Stimulated activated effector memory CD8-positive, alpha-beta T cell treated with anti-CD3 and anti-CD28 coated beads, Interleukin-12 subunit alpha, Interleukin-12 subunit beta, amount 100 ng/mL, for 72 hours (primary cell): ENCODE measurements at regions not wholly inside any gene's neighbourhood (a gene's known extent, or its start where the extent isn't known, plus 50 kb on each side); places are given as distances from the start of the nearest gene placed in this dataset.
"Not testable (repeated sequence)": the region's sequence is repeated elsewhere in the genome, so short reads cannot be mapped to it uniquely, and the experiment has no call there.

ENCODE experiments used
- ATAC-seq: fragments of 150-1000 bp; cut with Tn5 transposase; 2 replicates; pipeline ENCODE4 v1.10.0; 2021
- DNase-seq, 2 donors: peaks; one replicate each; pipeline ENCODE4 v3.0.0; 2021 to 2022; ENCODE audit warnings: low spot score in 2 of 2
- H3K27ac Mint-ChIP-seq: one replicate; pipeline ENCODE4 v1.8.0; 2022; ENCODE audit warnings: mild to moderate bottlenecking, mixed read lengths
- H3K36me3 Mint-ChIP-seq: one replicate; pipeline ENCODE4 v1.8.0; 2022; ENCODE audit warnings: mild to moderate bottlenecking, mixed read lengths
- H3K4me1 Mint-ChIP-seq: one replicate; pipeline ENCODE4 v1.8.0; 2022; ENCODE audit warnings: mixed read lengths
- H3K4me3 Mint-ChIP-seq: one replicate; pipeline ENCODE4 v1.8.0; 2022; ENCODE audit warnings: mild to moderate bottlenecking, mixed read lengths
- H3K9me3 Mint-ChIP-seq: one replicate; pipeline ENCODE4 v1.8.0; 2022; ENCODE audit warnings: mixed read lengths

DNA sequence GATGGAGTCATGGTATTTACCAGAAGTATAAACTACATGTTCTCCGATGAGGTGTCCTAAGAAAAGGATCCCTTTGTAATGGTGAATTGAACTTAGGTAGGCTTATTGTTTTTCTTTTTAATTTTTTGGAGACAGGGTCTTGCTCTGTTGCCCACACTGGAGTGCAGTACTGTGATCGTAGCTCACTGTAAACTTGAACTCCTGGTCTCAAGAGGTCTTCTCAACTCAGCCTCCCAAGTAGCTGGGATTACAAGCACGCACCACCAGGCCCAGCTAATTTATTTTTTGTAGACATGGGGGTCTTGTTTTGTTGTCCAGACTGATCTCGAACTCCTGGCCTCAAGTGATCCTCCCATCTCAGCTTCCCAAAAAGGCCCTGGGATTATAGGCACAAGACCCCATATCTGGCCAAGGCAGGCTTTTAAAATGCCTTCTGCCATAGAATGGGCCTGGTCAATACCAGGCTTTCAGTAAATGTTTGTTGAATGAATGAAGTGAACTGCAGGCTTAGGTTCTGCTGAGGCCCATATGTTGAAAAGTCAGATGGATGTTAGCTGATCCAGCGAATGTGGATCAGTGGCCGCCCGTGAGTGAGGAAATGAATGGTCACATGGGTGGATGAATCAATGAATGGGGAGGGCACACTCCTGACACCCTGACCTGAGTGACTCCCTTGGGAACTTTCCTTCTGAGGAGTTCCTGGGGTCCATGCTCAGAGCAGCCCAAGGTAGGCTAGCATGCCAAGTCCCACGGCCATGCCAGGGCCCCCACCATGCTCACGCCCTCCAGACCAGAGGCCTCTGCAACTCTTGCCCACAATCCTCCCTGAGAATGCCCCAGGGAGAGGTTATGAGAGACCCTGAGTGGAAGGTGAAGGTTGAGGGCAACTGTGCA is 118.0 kb upstream of the MYCN start:
- ATAC-seq (no peak), DNase-seq (no peak)
- no peaks in the 10 kb centered on the region for H3K36me3 Mint-ChIP-seq
- H3K27ac Mint-ChIP-seq: no peak overlapping the region
- H3K4me3 Mint-ChIP-seq: no peak overlapping the region
- H3K4me1 Mint-ChIP-seq: no peaks in the 10 kb centered on the region
- no peaks in the 10 kb centered on the region for H3K9me3 Mint-ChIP-seq

DNA sequence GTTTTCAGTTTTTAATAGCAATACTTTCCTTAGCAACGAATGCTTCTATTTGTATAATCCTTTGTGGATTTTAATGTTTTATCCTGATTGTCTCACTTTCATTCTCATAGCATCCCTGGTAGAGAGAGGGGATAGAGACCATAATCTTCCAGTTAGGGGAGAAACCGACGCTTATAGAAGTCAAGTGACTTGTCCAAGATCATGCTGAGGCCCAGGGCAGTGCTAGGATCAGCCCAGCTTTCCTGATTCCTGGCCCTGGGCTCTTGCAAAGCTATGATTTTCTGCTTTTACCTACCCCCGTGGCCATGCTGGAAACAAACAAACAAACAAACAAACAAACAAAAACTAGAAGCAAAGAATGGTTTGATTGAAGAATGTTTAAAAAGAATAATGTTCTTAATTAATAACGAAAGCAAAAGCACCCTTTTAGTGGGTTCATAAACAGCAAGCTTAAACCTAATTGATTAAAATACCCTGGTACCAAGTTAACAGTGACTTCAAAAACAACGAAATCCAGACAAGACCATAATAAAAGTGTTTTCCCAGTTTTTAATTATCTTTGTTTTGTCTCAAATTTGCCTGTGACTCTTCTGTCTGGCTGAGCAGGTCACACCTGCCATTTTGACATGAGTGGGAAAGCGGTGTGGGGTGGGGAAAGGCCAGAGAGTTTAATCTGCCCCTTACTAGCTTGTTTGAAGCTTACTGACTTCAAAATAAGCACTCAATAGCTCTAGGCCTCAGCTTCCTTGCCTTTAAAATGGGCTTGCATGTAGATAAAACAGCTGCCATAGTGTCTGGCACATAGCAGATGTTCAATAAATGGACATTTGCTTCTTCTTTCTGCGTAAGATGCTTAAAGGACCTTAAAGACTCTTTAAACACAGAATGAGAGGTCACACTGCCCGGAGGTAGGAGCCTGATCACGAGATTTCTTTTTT is 116.6 kb upstream of the MYCN start:
- H3K4me1 Mint-ChIP-seq: no peaks in the 10 kb centered on the region
- H3K27ac Mint-ChIP-seq: no peak overlapping the region
- ATAC-seq: no peak

DNA sequence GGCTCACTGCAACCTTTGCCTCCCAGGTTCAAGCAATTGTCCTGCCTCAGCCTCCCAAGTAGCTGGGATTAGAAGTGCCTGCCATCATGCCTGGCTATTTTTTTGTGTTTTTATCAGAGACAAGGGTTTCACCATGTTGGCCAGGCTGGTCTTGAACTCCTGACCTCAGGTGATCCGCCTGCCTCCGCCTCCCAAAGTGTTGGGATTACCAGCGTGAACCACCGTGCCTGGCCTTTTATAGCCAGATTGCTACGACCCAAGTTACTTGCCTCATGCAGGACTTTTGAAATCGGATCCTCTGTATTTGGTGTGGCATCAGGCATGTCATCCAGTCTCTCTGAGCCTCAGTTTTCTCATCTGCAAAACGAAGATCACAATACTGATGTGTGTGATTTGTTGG is 115.9 kb upstream of the MYCN start:
- ATAC-seq, DNase-seq, H3K4me1 Mint-ChIP-seq, H3K36me3 Mint-ChIP-seq, H3K4me3 Mint-ChIP-seq, H3K27ac Mint-ChIP-seq, H3K9me3 Mint-ChIP-seq: not testable (repeated sequence)

More for the DNA sequence above, 116.6 kb upstream of the MYCN start:
- DNase-seq: no peak
- Mint-ChIP-seq H3K36me3 (no peaks in the 10 kb centered on the region), H3K9me3 (no peaks in the 10 kb centered on the region), H3K4me3 (no peak overlapping the region)

DNA sequence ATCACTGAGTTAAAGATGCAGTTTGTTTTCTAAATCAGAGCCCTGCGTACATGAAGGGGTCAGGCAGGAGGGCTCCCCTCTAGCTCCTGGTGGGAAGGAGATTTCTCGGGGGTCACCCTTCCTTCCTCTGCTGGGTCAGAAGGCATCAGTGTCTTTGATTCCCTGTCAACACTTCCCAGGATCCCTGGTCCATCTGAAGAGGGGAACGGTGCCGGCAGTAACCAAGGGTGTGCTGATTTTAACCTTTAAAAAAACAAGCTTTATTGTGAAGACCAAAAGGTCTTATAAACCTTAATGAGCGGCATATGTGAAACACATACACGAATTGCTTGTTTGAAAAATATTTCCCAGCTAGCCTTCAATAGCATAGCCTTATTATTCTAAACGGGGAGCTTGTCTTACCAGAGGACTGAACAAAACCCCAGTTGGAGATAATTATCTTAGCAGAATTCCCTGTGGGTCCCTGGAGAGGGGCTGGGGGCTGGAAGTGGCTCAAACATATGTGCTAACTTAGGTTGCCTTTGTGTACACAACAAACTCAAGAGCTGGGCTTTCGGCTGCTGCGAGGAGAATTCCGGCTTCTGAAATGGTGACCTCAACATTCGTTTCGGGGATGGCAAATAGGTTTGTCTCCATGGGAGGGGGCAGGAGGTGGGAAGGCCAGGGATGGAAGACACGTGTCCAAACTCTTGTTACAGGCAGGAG is 114.9 kb upstream of the MYCN start:
- no peak for DNase-seq
- no peak overlapping the region for H3K27ac Mint-ChIP-seq
- H3K9me3 Mint-ChIP-seq: no peaks in the 10 kb centered on the region
- H3K4me3 Mint-ChIP-seq: no peak overlapping the region
- ATAC-seq: no peak
- no peaks in the 10 kb centered on the region for H3K4me1 Mint-ChIP-seq
- H3K36me3 Mint-ChIP-seq: no peaks in the 10 kb centered on the region

DNA sequence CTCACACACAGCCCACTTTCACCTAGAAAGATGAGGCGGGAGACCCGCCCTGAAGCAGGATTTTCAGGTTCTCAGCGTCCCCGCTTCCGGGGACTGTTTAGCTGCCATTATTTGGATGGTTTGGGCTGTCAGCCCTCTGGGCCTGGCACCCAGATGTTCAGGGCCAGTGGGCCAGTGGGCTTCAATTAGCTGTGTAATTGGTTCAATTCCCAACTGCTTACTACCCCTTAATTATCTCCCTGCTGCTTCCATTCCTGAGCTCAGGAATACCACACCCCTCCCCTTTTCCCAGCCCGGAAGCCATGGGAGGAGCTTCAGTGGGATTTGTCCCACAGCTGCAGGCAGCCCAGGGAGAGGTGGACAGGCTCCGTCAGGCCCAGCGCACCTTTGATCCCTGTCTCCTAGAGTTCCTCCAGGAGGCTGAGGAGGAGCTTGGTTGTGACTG is 114.1 kb upstream of the MYCN start:
- Mint-ChIP-seq H3K9me3 (no peaks in the 10 kb centered on the region), H3K4me1 (no peaks in the 10 kb centered on the region), H3K27ac (no peak overlapping the region), H3K4me3 (no peak overlapping the region), H3K36me3 (no peaks in the 10 kb centered on the region)
- no peak for ATAC-seq
- no peak for DNase-seq

DNA sequence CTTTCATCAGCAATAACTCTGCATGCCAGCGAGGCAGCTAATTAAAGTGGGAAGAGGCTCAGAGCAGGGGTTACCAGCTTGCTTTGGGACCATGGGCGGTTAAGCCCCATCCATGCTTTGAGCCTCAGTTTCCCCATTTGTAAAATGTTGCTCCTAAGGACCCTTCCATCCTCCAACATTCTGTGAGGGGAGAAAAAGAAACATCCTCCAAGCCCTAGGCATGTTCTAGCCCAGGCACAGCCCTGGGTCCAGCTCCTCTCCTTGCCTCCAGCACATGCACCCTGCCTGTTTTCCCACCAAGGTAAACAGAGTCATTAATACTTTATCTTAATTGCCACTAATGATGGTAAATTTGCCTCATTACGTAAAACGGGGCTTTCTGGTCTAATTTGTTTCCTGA is 113.3 kb upstream of the MYCN start:
- Mint-ChIP-seq H3K4me1 (no peaks in the 10 kb centered on the region), H3K36me3 (no peaks in the 10 kb centered on the region), H3K9me3 (no peaks in the 10 kb centered on the region), H3K27ac (no peak overlapping the region), H3K4me3 (no peak overlapping the region)
- ATAC-seq: no peak
- DNase-seq: no peak

DNA sequence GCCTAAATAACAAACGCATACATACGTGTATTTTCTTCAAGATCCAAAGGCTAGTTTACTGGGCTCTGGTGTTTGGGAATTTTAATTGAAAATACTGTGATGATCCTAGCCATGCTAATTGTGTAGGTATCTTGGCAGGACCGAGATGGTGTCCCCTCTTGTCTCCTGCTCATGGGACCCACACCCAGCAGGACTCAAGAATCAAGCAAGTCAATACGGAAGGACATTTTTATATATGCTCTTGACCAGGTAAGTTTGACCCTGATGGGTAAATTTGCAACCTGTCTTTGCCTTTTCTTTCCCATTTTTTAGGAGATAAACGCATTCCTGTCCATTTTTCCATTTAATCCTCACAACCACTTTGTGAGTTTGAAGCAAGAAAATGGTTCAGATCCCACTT is 111.8 kb upstream of the MYCN start:
- H3K36me3 Mint-ChIP-seq: no peaks in the 10 kb centered on the region
- no peaks in the 10 kb centered on the region for H3K4me1 Mint-ChIP-seq
- DNase-seq (no peak), ATAC-seq (no peak)
- H3K4me3 Mint-ChIP-seq: no peak overlapping the region
- H3K27ac Mint-ChIP-seq: no peak overlapping the region
- no peaks in the 10 kb centered on the region for H3K9me3 Mint-ChIP-seq

DNA sequence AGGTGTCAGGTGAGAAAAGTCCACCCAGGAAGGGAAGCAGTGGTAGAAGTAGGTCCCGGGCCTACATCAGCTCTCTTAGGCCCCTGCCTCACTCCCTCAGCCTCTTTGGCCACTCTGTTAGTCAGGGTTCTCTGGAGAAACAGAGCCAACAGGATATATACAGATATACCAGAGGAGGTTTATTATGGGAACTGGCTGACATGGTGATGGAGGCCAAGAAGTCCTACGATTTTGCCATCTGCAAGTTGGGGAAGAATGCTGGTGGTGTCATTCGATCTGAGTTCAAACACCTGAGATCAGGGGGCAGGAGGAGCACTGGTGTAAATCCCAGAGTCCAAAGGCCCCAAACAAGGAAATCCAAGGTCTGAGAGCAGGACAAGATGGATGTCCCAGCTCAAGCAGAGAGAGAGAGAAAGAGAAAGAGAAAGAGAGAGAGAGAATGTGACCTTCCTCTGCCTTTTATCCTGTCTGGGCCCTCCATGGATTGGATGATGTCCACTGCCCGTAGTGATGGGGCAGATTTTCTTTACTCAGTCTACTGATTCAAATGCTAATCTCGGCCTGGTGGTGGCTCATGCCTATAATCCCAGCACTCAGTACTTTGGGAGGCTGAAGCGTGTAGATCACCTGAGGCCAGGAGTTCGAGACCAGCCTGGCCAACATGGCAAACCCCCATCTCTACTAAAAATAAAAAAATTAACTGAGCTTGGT is 111.1 kb upstream of the MYCN start:
- Mint-ChIP-seq H3K27ac (no peak overlapping the region), H3K4me3 (no peak overlapping the region), H3K4me1 (no peaks in the 10 kb centered on the region), H3K9me3 (no peaks in the 10 kb centered on the region), H3K36me3 (no peaks in the 10 kb centered on the region)
- DNase-seq (no peak), ATAC-seq (no peak)

DNA sequence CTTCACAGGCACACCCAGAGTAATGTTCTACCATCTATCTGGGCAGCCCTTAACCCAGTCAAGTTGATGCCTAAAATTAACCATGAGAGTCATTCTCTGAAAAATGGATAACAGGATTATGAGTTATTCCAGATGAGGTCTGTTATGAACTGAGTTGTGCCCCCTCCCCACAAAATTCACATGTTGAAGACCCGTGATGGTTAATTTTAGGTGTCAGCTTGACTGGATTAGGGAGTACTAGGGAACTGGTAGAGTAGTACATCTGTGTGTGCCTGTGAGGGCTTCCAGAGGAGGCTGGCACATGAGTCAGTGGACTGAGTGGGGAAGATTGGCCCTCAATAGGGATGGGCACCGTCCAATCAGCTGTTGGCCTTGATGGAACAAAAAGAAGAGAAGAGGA is 110.4 kb upstream of the MYCN start:
- ATAC-seq (no peak), DNase-seq (no peak)
- H3K4me3 Mint-ChIP-seq: no peak overlapping the region
- no peaks in the 10 kb centered on the region for H3K36me3 Mint-ChIP-seq
- H3K4me1 Mint-ChIP-seq: no peaks in the 10 kb centered on the region
- H3K9me3 Mint-ChIP-seq: no peaks in the 10 kb centered on the region
- H3K27ac Mint-ChIP-seq: no peak overlapping the region

DNA sequence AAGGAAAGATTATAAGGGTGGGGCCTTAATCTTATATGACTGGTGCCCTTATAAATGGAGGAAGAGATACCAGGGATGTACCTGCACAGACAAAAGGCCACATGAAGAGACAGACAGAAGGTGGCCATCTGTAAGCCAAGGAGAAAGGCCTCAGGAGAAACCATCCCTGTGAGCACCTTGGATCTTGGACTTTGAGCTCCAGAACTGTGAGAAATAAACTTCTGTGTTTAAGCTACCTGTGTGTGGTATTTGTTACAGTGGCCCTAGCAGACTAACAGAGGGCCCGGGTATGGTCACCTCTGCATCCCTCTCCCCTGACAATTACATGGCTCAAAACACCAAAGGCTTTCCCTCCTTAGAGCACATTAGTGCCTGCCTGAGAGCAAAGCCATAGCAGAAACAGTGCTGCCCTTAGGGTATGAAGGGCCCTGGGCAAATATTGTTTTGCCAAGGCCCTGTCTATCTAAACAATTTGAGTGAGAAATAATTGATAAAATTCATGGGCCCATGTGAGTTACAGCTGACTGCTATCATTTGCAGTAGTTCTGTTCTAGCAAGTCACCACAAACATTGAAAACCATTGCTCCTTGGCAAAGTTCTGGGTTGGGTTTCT is 109.3 kb upstream of the MYCN start:
- no peaks in the 10 kb centered on the region for H3K9me3 Mint-ChIP-seq
- no peak overlapping the region for H3K4me3 Mint-ChIP-seq
- ATAC-seq: no peak
- H3K36me3 Mint-ChIP-seq: no peaks in the 10 kb centered on the region
- no peaks in the 10 kb centered on the region for H3K4me1 Mint-ChIP-seq
- H3K27ac Mint-ChIP-seq: no peak overlapping the region
- no peak for DNase-seq

DNA sequence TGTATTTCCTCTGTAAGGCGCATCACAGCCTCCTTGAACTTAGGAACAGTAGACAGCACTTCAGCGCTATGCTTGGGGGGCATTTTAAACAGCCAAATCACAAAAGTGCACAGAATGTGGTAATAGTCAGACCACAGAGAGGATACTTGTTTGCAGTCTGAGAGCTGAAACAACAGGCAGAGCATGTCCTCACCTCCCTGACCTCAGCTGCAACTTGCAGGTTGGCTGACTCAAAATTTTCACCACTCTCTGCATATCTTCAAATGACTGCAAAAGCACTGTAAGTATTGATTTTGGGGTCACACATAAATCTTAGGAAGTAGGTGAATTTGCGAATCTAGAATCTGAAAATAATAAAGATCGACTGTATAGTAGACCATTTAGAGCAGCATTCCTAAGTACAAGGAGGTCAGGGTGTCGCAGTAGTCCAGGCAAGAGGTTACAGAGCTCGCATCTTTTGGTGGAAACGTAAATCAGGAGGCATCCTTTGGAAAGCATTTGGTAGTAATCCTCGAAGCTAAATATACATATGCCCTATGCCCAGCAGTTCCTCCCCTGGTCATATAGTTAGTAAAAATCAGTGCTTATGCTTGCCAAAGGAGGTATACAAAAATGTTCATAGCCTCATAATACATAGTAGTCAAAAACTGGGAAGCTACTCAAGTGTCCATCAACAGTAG is 108.2 kb upstream of the MYCN start:
- no peak overlapping the region for H3K4me3 Mint-ChIP-seq
- no peaks in the 10 kb centered on the region for H3K36me3 Mint-ChIP-seq
- no peaks in the 10 kb centered on the region for H3K9me3 Mint-ChIP-seq
- no peak overlapping the region for H3K27ac Mint-ChIP-seq
- no peaks in the 10 kb centered on the region for H3K4me1 Mint-ChIP-seq
- DNase-seq (no peak), ATAC-seq (no peak)

DNA sequence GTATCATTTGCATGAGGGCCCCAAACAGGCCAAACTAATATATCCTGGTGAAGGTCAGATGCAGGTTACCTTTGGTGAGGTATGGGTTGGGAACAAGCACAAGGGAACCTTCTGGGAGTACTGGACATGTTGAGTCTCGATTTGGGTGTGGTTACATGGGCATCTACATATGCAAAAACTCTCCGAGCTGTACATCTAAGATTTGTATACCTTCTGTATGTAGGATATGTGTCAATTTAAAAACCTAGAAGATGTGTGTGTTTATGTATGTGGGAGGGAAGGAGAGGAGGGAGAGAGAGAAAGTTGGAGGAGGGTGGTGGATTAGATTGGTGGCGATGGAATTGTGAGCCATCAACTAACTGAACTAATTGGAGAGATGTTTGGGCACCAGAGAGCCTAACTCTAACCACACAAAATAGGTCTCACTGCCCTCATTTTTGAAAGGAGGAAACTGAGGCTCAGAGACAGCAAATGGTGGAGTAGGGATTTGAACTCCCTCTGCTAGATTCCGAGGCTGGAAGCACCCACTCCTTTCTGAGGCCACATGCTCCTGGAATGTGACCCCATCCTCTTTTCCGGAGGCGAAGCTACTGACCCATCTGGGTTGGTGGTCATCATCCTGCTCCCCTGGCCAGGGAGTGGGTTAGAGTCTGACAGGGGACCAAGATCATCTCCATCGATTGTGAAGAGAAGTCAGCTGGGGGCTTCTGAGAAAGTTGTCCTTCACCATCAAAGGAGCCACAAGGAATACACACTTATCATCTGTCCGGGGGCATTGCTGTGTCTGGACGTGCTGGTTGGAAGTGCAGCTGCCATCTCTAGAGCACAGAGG is 107.3 kb upstream of the MYCN start:
- no peaks in the 10 kb centered on the region for H3K9me3 Mint-ChIP-seq

DNA sequence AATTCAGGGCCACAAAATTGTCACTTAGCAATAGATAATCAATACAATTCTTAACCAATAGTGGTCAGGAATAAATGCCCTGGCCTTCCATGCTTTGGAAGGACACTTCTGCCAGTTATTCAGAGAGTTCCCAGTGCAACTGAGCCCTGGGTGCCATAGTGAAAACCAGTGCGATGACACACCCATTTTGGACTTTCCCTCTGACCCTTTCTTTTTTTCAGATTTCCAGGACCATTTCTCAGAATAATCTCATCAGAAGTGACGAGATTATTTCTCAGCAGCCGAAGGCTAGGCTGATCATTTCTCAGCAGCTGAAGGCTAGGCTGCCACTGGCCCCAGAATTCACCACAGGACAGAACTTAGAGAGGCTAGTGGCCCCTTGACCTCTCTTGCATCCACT is 106.6 kb upstream of the MYCN start:
- ATAC-seq (no peak), DNase-seq (no peak)
- Mint-ChIP-seq H3K4me1 (no peaks in the 10 kb centered on the region), H3K36me3 (no peaks in the 10 kb centered on the region), H3K9me3 (peaks cover 2% of the 10 kb centered on the region), H3K4me3 (no peak overlapping the region), H3K27ac (no peak overlapping the region)

More for the DNA sequence above, 107.3 kb upstream of the MYCN start:
- DNase-seq: no peak
- H3K27ac Mint-ChIP-seq: no peak overlapping the region
- ATAC-seq: no peak
- no peaks in the 10 kb centered on the region for H3K4me1 Mint-ChIP-seq
- H3K36me3 Mint-ChIP-seq: no peaks in the 10 kb centered on the region
- H3K4me3 Mint-ChIP-seq: no peak overlapping the region
